H1 (cell line): ENCODE measurements at regions not wholly inside any gene's neighbourhood (a gene's known extent, or its start where the extent isn't known, plus 50 kb on each side); places are given as distances from the start of the nearest gene placed in this dataset.

Source experiments
- CTCF ChIA-PET: fragments of 300-600 bp; sonication (Branson Sonifier 250); formaldehyde crosslinking; loops from one replicate; lab custom pipeline; 2021; ENCODE audit not compliant: partially characterized antibody; lab: Charles Lee
- POLR2A ChIA-PET: fragments of 300-600 bp; sonication (Branson Sonifier 250); formaldehyde crosslinking; loops from one replicate; lab custom pipeline; 2021; ENCODE audit warnings: inconsistent platforms; ENCODE audit not compliant: partially characterized antibody; lab: Charles Lee
- DNase-seq, 2 experiments: peaks; one replicate each; pipeline versions ENCODE4 v3.0.0 to v3.0.0-alpha.2; 2010 to 2022; ENCODE audit warnings: low spot score in 2 of 2, low read depth in 1 of 2, mixed read lengths in 1 of 2
- FAIRE-seq: peaks from 2 replicates; lab custom pipeline; 2011; peaks lifted over from hg19 to GRCh38; lab: Jason Lieb, UNC
- H2AFZ ChIP-seq: 2 replicates; pipeline ENCODE4 v1.8.1; 2012; ENCODE audit warnings: low read length, inconsistent platforms
- H2AK5ac ChIP-seq: 2 replicates; pipeline ENCODE4 v1.6.1; 2013; ENCODE audit warnings: low read depth, low read length
- H2BK120ac ChIP-seq: replicated peaks from 2 replicates; pipeline ENCODE3; 2013; ENCODE audit warnings: low read depth, low read length, inconsistent platforms
- H2BK12ac ChIP-seq: 2 replicates; pipeline ENCODE4 v1.6.1; 2013; ENCODE audit warnings: low read depth, low read length
- H2BK15ac ChIP-seq: 2 replicates; pipeline ENCODE4 v1.6.1; 2013; ENCODE audit warnings: low read length
- H2BK20ac ChIP-seq: 2 replicates; pipeline ENCODE4 v1.6.1; 2013; ENCODE audit warnings: low read length
- H2BK5ac ChIP-seq: 2 replicates; pipeline ENCODE4 v1.6.1; 2013; ENCODE audit warnings: low read depth, low read length
- H3K14ac ChIP-seq: 2 replicates; pipeline ENCODE4 v1.6.1; 2013; ENCODE audit warnings: inconsistent platforms; ENCODE audit not compliant: insufficient read length
- H3K18ac ChIP-seq: 2 replicates; pipeline ENCODE4 v1.6.1; 2013; ENCODE audit warnings: low read length; ENCODE audit errors: extremely low read depth
- H3K23ac ChIP-seq: 2 replicates; pipeline ENCODE4 v1.6.1; 2013; ENCODE audit warnings: inconsistent platforms; ENCODE audit not compliant: insufficient read length
- H3K23me2 ChIP-seq: 2 replicates; pipeline ENCODE4 v1.6.1; 2013; ENCODE audit warnings: low read depth, low read length
- H3K27ac ChIP-seq: 2 replicates; pipeline ENCODE4 v1.6.1; 2011; ENCODE audit warnings: low read depth, low read length, inconsistent platforms
- H3K27me3 ChIP-seq, 4 experiments: replicated peaks in 1 of 4; 1 replicate in 1 of 4; 2 replicates in 3 of 4; pipeline versions ENCODE4 v1.6.1 to v1.8.1; 2011 to 2013; ENCODE audit warnings: low read length in 3 of 4, mild to moderate bottlenecking in 3 of 4, inconsistent platforms in 2 of 4, mixed read lengths in 2 of 4, moderate library complexity in 1 of 4; ENCODE audit not compliant: control insufficient read depth in 3 of 4, insufficient read depth in 3 of 4; ENCODE audit errors: extremely low read depth in 1 of 4
- H3K36me3 ChIP-seq, 4 experiments: 2 replicates each; pipeline versions ENCODE4 v1.6.1 to v1.8.1; 2011 to 2013; ENCODE audit warnings: mild to moderate bottlenecking in 4 of 4, low read length in 3 of 4, moderate library complexity in 2 of 4, control low read depth in 1 of 4, inconsistent platforms in 1 of 4; ENCODE audit not compliant: insufficient read depth in 4 of 4, control insufficient read depth in 2 of 4
- H3K4ac ChIP-seq: replicated peaks from 2 replicates; pipeline ENCODE3; 2013; ENCODE audit warnings: low read length, low read depth, mixed read lengths, inconsistent platforms; ENCODE audit not compliant: insufficient read length
- H3K4me1 ChIP-seq, 4 experiments: replicated peaks in 1 of 4; 1 replicate in 1 of 4; 2 replicates in 3 of 4; pipeline versions ENCODE4 v1.6.1 to v1.8.1; 2011 to 2013; ENCODE audit warnings: low read length in 3 of 4, inconsistent platforms in 2 of 4, mixed read lengths in 1 of 4; ENCODE audit not compliant: insufficient read depth in 4 of 4, control insufficient read depth in 3 of 4
- H3K4me2 ChIP-seq, 2 experiments: 2 replicates each; pipeline versions ENCODE4 v1.6.1 to v1.8.1; 2011 to 2013; ENCODE audit warnings: low read depth in 2 of 2, low read length in 2 of 2, control low read depth in 1 of 2, inconsistent platforms in 1 of 2, mild to moderate bottlenecking in 1 of 2; ENCODE audit not compliant: insufficient read depth in 1 of 2
- H3K4me3 ChIP-seq, 4 experiments: fragments of 200-600, 300-600 bp in 1 of 4; sonication (generic), shearing (Covaris generic), sonication (Bioruptor Twin) in 1 of 4; 2 replicates each; pipeline versions ENCODE4 v1.5.1 to v1.8.1; 2011 to 2016; ENCODE audit warnings: low read length in 4 of 4, low read depth in 3 of 4, control low read depth in 2 of 4, inconsistent platforms in 2 of 4, mild to moderate bottlenecking in 2 of 4, mixed read lengths in 1 of 4, moderate library complexity in 1 of 4; ENCODE audit not compliant: insufficient read depth in 2 of 4; ENCODE audit errors: extremely low read depth in 1 of 4
- H3K56ac ChIP-seq: replicated peaks from 2 replicates; pipeline ENCODE3; 2013; ENCODE audit warnings: low read depth, mild to moderate bottlenecking, mixed read lengths, low read length, inconsistent platforms; ENCODE audit not compliant: insufficient read length
- H3K79me1 ChIP-seq: 2 replicates; pipeline ENCODE4 v1.6.1; 2013; ENCODE audit warnings: low read depth, low read length, control low read depth
- H3K79me2 ChIP-seq, 2 experiments: 2 replicates each; pipeline versions ENCODE4 v1.6.1 to v1.8.1; 2012 to 2013; ENCODE audit warnings: low read length in 2 of 2, mild to moderate bottlenecking in 2 of 2, inconsistent platforms in 1 of 2; ENCODE audit not compliant: insufficient read depth in 2 of 2, control insufficient read depth in 1 of 2
- H3K9ac ChIP-seq, 4 experiments: replicated peaks in 1 of 4; 1 replicate in 1 of 4; 2 replicates in 3 of 4; pipeline versions ENCODE4 v1.6.1 to v1.8.1; 2011 to 2013; ENCODE audit warnings: low read depth in 3 of 4, low read length in 3 of 4, control low read depth in 2 of 4, mild to moderate bottlenecking in 2 of 4, moderate library complexity in 2 of 4, inconsistent platforms in 1 of 4; ENCODE audit errors: extremely low read depth in 1 of 4
- H3K9me3 ChIP-seq, 2 experiments: 2 replicates each; pipeline versions ENCODE4 v1.6.1 to v1.8.1; 2012 to 2013; ENCODE audit warnings: mild to moderate bottlenecking in 2 of 2, moderate library complexity in 2 of 2, control low read depth in 1 of 2, inconsistent platforms in 1 of 2, low read depth in 1 of 2, low read length in 1 of 2, mixed read lengths in 1 of 2; ENCODE audit not compliant: insufficient read depth in 2 of 2
- H4K20me1 ChIP-seq, 2 experiments: replicated peaks in 1 of 2; 2 replicates each; pipeline versions ENCODE3 to v1.8.1; 2011 to 2013; ENCODE audit warnings: inconsistent platforms in 2 of 2, low read length in 2 of 2, mild to moderate bottlenecking in 1 of 2; ENCODE audit not compliant: insufficient read depth in 2 of 2, control insufficient read depth in 1 of 2
- H4K5ac ChIP-seq: 2 replicates; pipeline ENCODE4 v1.6.1; 2013; ENCODE audit warnings: low read length, low read depth, mixed read lengths, inconsistent platforms; ENCODE audit not compliant: insufficient read length
- H4K8ac ChIP-seq: 2 replicates; pipeline ENCODE4 v1.8.0; 2013; ENCODE audit warnings: mild to moderate bottlenecking, moderate library complexity, low read length, inconsistent platforms; ENCODE audit not compliant: insufficient read depth; ENCODE audit errors: extremely low read depth
- H4K91ac ChIP-seq: replicated peaks from 2 replicates; pipeline ENCODE3; 2013; ENCODE audit warnings: low read length, mixed read lengths, inconsistent platforms; ENCODE audit not compliant: insufficient read length
- BACH1 ChIP-seq: IDR thresholded peaks from 2 replicates; pipeline ENCODE4 v1.6.1; 2012; ENCODE audit warnings: low read length, improper control_type of control experiment
- BRCA1 ChIP-seq: IDR thresholded peaks from 2 replicates; pipeline ENCODE4 v1.6.1; 2012; ENCODE audit warnings: low read depth, low read length, improper control_type of control experiment
- EP300 ChIP-seq, 2 experiments: IDR thresholded peaks; 1 replicate in 1 of 2; 2 replicates in 1 of 2; pipeline ENCODE4 v1.6.1; 2011 to 2012; ENCODE audit warnings: low read depth in 2 of 2, low read length in 2 of 2, mild to moderate bottlenecking in 2 of 2, borderline replicate concordance in 1 of 2, inconsistent platforms in 1 of 2, moderate library complexity in 1 of 2
- HDAC2 ChIP-seq, 2 experiments: fragments of 300-600 bp in 1 of 2; sonication (generic) in 1 of 2; IDR thresholded peaks; 2 replicates each; pipeline ENCODE4 v1.6.1; 2011 to 2012; ENCODE audit warnings: low read depth in 2 of 2, low read length in 2 of 2, mild to moderate bottlenecking in 2 of 2, moderate library complexity in 2 of 2, borderline replicate concordance in 1 of 2, inconsistent platforms in 1 of 2
- PHF8 ChIP-seq: fragments of 200-600 bp; sonication (generic); conservative IDR thresholded peaks from 2 replicates; pipeline ENCODE4 v1.7.1; 2012; ENCODE audit warnings: low read depth, mild to moderate bottlenecking, inconsistent platforms, low read length, moderate library complexity
- RAD21 ChIP-seq, 2 experiments: IDR thresholded peaks in 1 of 2; conservative IDR thresholded peaks in 1 of 2; 2 replicates each; pipeline ENCODE4 v1.6.1; 2011; ENCODE audit warnings: low read depth in 2 of 2, low read length in 2 of 2, improper control_type of control experiment in 1 of 2, inconsistent platforms in 1 of 2, mild to moderate bottlenecking in 1 of 2, moderate library complexity in 1 of 2
- RFX5 ChIP-seq: IDR thresholded peaks from 2 replicates; pipeline ENCODE4 v1.6.1; 2011; ENCODE audit warnings: low read depth, low read length, improper control_type of control experiment, borderline replicate concordance
- RXRA ChIP-seq: IDR thresholded peaks from 2 replicates; pipeline ENCODE4 v1.6.1; 2011; ENCODE audit warnings: low read depth, mild to moderate bottlenecking, low read length, moderate library complexity; ENCODE audit not compliant: insufficient read depth
- SP1 ChIP-seq: IDR thresholded peaks from 2 replicates; pipeline ENCODE4 v1.6.1; 2011; ENCODE audit warnings: low read depth, low read length
- SP4 ChIP-seq: IDR thresholded peaks from 2 replicates; pipeline ENCODE4 v1.6.1; 2012; ENCODE audit warnings: low read length, inconsistent platforms
- ZNF274 ChIP-seq: IDR thresholded peaks from 2 replicates; pipeline ENCODE4 v1.7.0; 2012; ENCODE audit warnings: low read length, borderline replicate concordance; ENCODE audit errors: extremely low read depth
- WGBS, 2 experiments: shearing (Covaris generic) in 1 of 2; methylation state at CpG; one replicate each; pipeline versions ENCODE4 v1.1.6 to v1.1.7; 2013 to 2015; ENCODE audit warnings: low lambda C conversion rate in 2 of 2, mixed read lengths in 2 of 2, inconsistent platforms in 1 of 2, low coverage in 1 of 2, missing lambda C conversion rate in 1 of 2; ENCODE audit not compliant: insufficient replicate concordance in 2 of 2, insufficient coverage in 1 of 2, insufficient read length in 1 of 2; ENCODE audit errors: extremely low coverage in 1 of 2, missing lambda C conversion rate in 1 of 2; 5-methylcytosine and 5-hydroxymethylcytosine counted together
- TF ChIP-seq, protein P1 (sequence below): IDR thresholded peaks from 2 replicates; pipeline ENCODE4 v1.6.1; 2012; ENCODE audit warnings: low read length, inconsistent platforms

DNA sequence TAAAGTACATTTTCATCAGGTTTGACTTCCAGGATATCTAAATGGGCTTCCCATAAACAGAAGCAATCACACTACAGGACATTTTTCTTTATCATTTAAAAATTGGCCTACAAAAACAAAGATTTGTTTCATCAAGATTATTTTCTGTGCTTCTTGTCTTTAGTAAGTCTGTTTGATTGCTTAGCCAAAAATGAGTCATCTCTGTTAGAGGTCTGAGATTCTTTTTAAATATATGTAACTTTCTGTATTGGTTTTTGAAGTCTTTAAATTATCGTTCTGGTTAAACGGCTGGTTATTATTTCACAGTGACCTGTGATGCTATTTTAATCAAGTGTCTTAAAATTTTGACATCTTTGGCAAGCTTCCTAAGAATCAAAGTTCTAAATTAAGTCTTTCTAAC is 62.7 kb downstream of the SLITRK1 start:
- no peak for DNase-seq
- Histone ChIP-seq H3K79me1 (no peaks in the 10 kb centered on the region), H4K20me1 (no peaks in the 10 kb centered on the region), H3K23me2 (no peaks in the 10 kb centered on the region), H2BK120ac (no peak overlapping the region), H2BK20ac (no peak overlapping the region), H2BK15ac (no peak overlapping the region), H3K27ac (no peak overlapping the region), H3K4me2 (no peak overlapping the region), H4K5ac (no peak overlapping the region), H2AFZ (no peak overlapping the region), H3K4me1 (peaks cover 0 to 2% (median 0%) of the 10 kb centered on the region in 4 experiments; a peak in 1 of 7 replicates), H3K4ac (no peak overlapping the region), H3K23ac (no peak overlapping the region), H3K36me3 (no peaks in the 10 kb centered on the region; a peak in 1 of 8 replicates), H3K56ac (no peak overlapping the region), H3K27me3 (no peaks in the 10 kb centered on the region), H3K4me3 (no peak overlapping the region), H4K8ac (no peak overlapping the region), H2BK12ac (no peak overlapping the region), H3K9ac (no peak overlapping the region), H4K91ac (no peak overlapping the region), H3K14ac (no peak overlapping the region), H3K79me2 (no peaks in the 10 kb centered on the region), H3K18ac (no peak overlapping the region), H2BK5ac (no peak overlapping the region), H3K9me3 (peaks cover 0 to 2% of the 10 kb centered on the region in 2 experiments; a peak in 1 of 4 replicates), H2AK5ac (no peak overlapping the region)
- CTCF ChIA-PET = no interaction called here
- POLR2A ChIA-PET = no interaction called here
- no peak for FAIRE-seq
- 96% methylated on average over 2 of the region's 2 CpGs; no CpG with 5 or more reads in 1 of the 2 experiments for WGBS, 2 experiments
- TF ChIP-seq SP4 = no peak
- no peak for TF ChIP-seq RAD21 (IDR thresholded peaks at IDR 0.05 in 1 of 2, conservative IDR thresholded peaks at IDR 0.05 in 1 of 2; ENCODE audit: low read depth in 2 of 2, low read length in 2 of 2)
- TF ChIP-seq PHF8 = no peak
- TF ChIP-seq ZNF274 = no peak
- TF ChIP-seq RXRA = no peak
- TF ChIP-seq BRCA1 = no peak
- TF ChIP-seq RFX5 = no peak
- no peak for TF ChIP-seq EP300 (IDR thresholded peaks at IDR 0.05; ENCODE audit: borderline replicate concordance in 1 of 2, low read depth in 2 of 2, low read length in 2 of 2)
- no peak for TF ChIP-seq BACH1
- no peak for TF ChIP-seq SP1
- TF ChIP-seq, protein P1, sequence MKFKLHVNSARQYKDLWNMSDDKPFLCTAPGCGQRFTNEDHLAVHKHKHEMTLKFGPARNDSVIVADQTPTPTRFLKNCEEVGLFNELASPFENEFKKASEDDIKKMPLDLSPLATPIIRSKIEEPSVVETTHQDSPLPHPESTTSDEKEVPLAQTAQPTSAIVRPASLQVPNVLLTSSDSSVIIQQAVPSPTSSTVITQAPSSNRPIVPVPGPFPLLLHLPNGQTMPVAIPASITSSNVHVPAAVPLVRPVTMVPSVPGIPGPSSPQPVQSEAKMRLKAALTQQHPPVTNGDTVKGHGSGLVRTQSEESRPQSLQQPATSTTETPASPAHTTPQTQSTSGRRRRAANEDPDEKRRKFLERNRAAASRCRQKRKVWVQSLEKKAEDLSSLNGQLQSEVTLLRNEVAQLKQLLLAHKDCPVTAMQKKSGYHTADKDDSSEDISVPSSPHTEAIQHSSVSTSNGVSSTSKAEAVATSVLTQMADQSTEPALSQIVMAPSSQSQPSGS = no peak
- no peak for TF ChIP-seq HDAC2 (IDR thresholded peaks at IDR 0.05; ENCODE audit: borderline replicate concordance in 1 of 2, low read depth in 2 of 2, low read length in 2 of 2)
